ENCODE measurements at regions not wholly inside any gene's neighbourhood (a gene's known extent, or its start where the extent isn't known, plus 50 kb on each side); places are given as distances from the start of the nearest gene placed in this dataset.

- Mint-ChIP-seq H3K27me3 (ENCODE audit: low read depth) (no peaks in the 10 kb centered on the region), H3K36me3 (ENCODE audit: insufficient read depth in 1 of 3, low read depth in 3 of 3) (peaks cover 7 to 55% (median 10%) of the 10 kb centered on the region in 3 experiments), H3K27ac (no peak overlapping the region), H3K9me3 (peaks cover 46 to 49% of the 10 kb centered on the region in 2 experiments), H3K4me1 (peaks cover 12 to 13% of the 10 kb centered on the region in 2 experiments), H3K4me3 (no peak overlapping the region)
- Histone ChIP-seq H3K23me2 (ENCODE audit: insufficient read length, low read depth, low read length, poor library complexity, severe bottlenecking) (no peaks in the 10 kb centered on the region), H3K14ac (ENCODE audit: insufficient read depth, low read length) (no peak overlapping the region), H3K4ac (ENCODE audit: low read depth, low read length) (no peak overlapping the region), H4K8ac (replicated peaks; ENCODE audit: insufficient read length, low read depth, low read length) (no peak overlapping the region), H3K79me2 (ENCODE audit: insufficient read depth, low read length) (no peaks in the 10 kb centered on the region), H2AK5ac (ENCODE audit: insufficient read length, low read length) (no peak overlapping the region), H3K4me2 (ENCODE audit: insufficient read depth, insufficient read length, low read length) (no peak overlapping the region), H4K5ac (ENCODE audit: insufficient read length, low read depth, low read length) (no peak overlapping the region), H3K56ac (ENCODE audit: insufficient read length, low read depth, low read length) (no peak overlapping the region), H3K4me1 (ENCODE audit: insufficient read depth, low read length) (peaks cover 2% of the 10 kb centered on the region; the same call in 1 of the 2 replicates), H3T11ph (ENCODE audit: low read length) (no peak overlapping the region), H3K27me3 (ENCODE audit: insufficient read depth, low read length) (no peaks in the 10 kb centered on the region), H3K23ac (ENCODE audit: insufficient read length, low read depth, low read length) (no peak overlapping the region), H2BK15ac (ENCODE audit: low read depth, low read length) (no peak overlapping the region), H2BK20ac (ENCODE audit: low read depth, low read length, poor library complexity, severe bottlenecking) (no peak overlapping the region), H3K18ac (ENCODE audit: insufficient read length, low read depth, low read length) (no peak overlapping the region), H3K27ac (ENCODE audit: insufficient read length, low read depth, low read length) (no peak overlapping the region), H3K9me3 (ENCODE audit: control insufficient read depth, low read depth, low read length) (peaks cover 10% of the 10 kb centered on the region), H2BK120ac (ENCODE audit: low read depth, low read length, poor library complexity, severe bottlenecking) (no peak overlapping the region), H4K20me1 (ENCODE audit: control insufficient read depth, insufficient read depth, insufficient read length) (no peaks in the 10 kb centered on the region), H3K9ac (ENCODE audit: extremely low read depth, insufficient read length, low read length) (no peak overlapping the region), H2AFZ (ENCODE audit: low read length) (no peak overlapping the region), H4K91ac (ENCODE audit: insufficient read length, low read depth, low read length) (no peak overlapping the region), H3K79me1 (ENCODE audit: insufficient read depth, low read depth, low read length, poor library complexity, severe bottlenecking) (no peaks in the 10 kb centered on the region), H2BK5ac (ENCODE audit: insufficient read length, low read length) (no peak overlapping the region), H2BK12ac (ENCODE audit: insufficient read length, low read depth, low read length) (no peak overlapping the region)
- TF ChIP-seq CTCF (conservative IDR thresholded peaks at IDR 0.05), result no peak
- DNase-seq, result no peak
- no CpG with 5 or more reads among the region's 2 CpGs for WGBS (ENCODE audit: extremely low coverage, insufficient read length, low lambda C conversion rate)
These were observed 67.4 kb upstream of the RNU6-1 start for GRCh38 chr15:67907184-67907723.
